GM12878 (cell line): ENCODE measurements at regions not wholly inside any gene's neighbourhood (a gene's known extent, or its start where the extent isn't known, plus 50 kb on each side); places are given as distances from the start of the nearest gene placed in this dataset.

Source experiments
- ATAC-seq: fragments of 200-7000 bp; cut with Tn5 transposase; 3 replicates; pipeline ENCODE4 v1.9.1; 2020; ENCODE audit warnings: mild to moderate bottlenecking, moderate library complexity
- BruUV-seq: library from RNA; stranded (reverse); fragments of 400-500 nt; replicated peaks from 2 replicates; lab custom pipeline; 2021; lab: Mats Ljungman, UMichigan
- CTCF ChIA-PET: fragments of 300-600 bp; sonication (Branson Sonifier 250); formaldehyde crosslinking; extraction: SDS; loops from one replicate; lab custom pipeline; 2021; ENCODE audit warnings: inconsistent platforms; lab: Yijun Ruan, JAX
- POLR2A ChIA-PET: fragments of 350-600 bp; formaldehyde crosslinking; extraction: SDS; loops from one replicate; lab custom pipeline; 2021; ENCODE audit warnings: inconsistent platforms; lab: Charles Lee
- RAD21 ChIA-PET: fragments of 300-600 bp; sonication (Branson Sonifier 250); formaldehyde crosslinking; loops from one replicate; lab custom pipeline; 2023; ENCODE audit warnings: antibody characterized with exemption; ENCODE audit not compliant: unreplicated experiment; lab: Charles Lee
- SMC1A ChIA-PET: fragments of 300-600 bp; sonication (Branson Sonifier 250); formaldehyde crosslinking; loops from one replicate; lab custom pipeline; 2023; ENCODE audit not compliant: unreplicated experiment, uncharacterized antibody; lab: Charles Lee
- DNase-seq: peaks from one replicate; pipeline ENCODE4 v3.0.0-alpha.2; 2011; ENCODE audit warnings: low read depth, low spot score
- FAIRE-seq: peaks from 3 replicates; lab custom pipeline; 2011; peaks lifted over from hg19 to GRCh38; lab: Jason Lieb, UNC
- H2AFZ ChIP-seq: 2 replicates; pipeline ENCODE4 v1.6.0; 2011; ENCODE audit warnings: low read depth, low read length, control low read depth; ENCODE audit not compliant: control insufficient read depth
- H3K27ac ChIP-seq: 2 replicates; pipeline ENCODE4 v1.5.1; 2011; ENCODE audit warnings: control low read depth; ENCODE audit not compliant: control insufficient read depth, insufficient read depth
- H3K27me3 ChIP-seq, 2 experiments: replicated peaks in 1 of 2; 2 replicates each; pipeline versions ENCODE4 v1.6.0 to v1.6.1; 2011; ENCODE audit warnings: low read length in 1 of 2; ENCODE audit not compliant: control insufficient read depth in 2 of 2, insufficient read depth in 2 of 2
- H3K36me3 ChIP-seq, 2 experiments: 2 replicates each; pipeline ENCODE4 v1.5.1; 2011; ENCODE audit warnings: low read length in 1 of 2; ENCODE audit not compliant: control insufficient read depth in 2 of 2, insufficient read depth in 2 of 2
- H3K4me1 ChIP-seq: 2 replicates; pipeline ENCODE4 v1.6.1; 2011; ENCODE audit warnings: mild to moderate bottlenecking, low read length, moderate library complexity, mixed read lengths; ENCODE audit not compliant: control insufficient read depth, insufficient read depth
- H3K4me2 ChIP-seq: 2 replicates; pipeline ENCODE4 v1.6.0; 2011; ENCODE audit warnings: control low read depth; ENCODE audit not compliant: control insufficient read depth, insufficient read depth
- H3K4me3 ChIP-seq: fragments of 200-600 bp; sonication (generic); 2 replicates; pipeline ENCODE4 v1.5.1; 2016
- H3K79me2 ChIP-seq: 2 replicates; pipeline ENCODE4 v1.6.0; 2011; ENCODE audit warnings: low read length; ENCODE audit not compliant: control insufficient read depth, insufficient read depth
- H3K9ac ChIP-seq: 2 replicates; pipeline ENCODE4 v1.8.0; 2011; ENCODE audit warnings: low read length, control low read depth, mixed read lengths; ENCODE audit not compliant: control insufficient read depth, insufficient read depth
- H3K9me3 ChIP-seq: replicated peaks from 3 replicates; pipeline ENCODE4 v1.5.1; 2011; ENCODE audit warnings: mild to moderate bottlenecking, low read length; ENCODE audit not compliant: control insufficient read depth, insufficient read depth
- H4K20me1 ChIP-seq: 2 replicates; pipeline ENCODE4 v1.6.0; 2011; ENCODE audit not compliant: control insufficient read depth, insufficient read depth
- E4F1 ChIP-seq: fragments of 450-650 bp; IDR thresholded peaks from 2 replicates; pipeline ENCODE4 v1.6.1; 2018; ENCODE audit warnings: borderline replicate concordance, mild to moderate bottlenecking; ENCODE audit not compliant: partially characterized antibody
- EZH2 ChIP-seq: IDR thresholded peaks from 2 replicates; pipeline ENCODE4 v1.6.1; 2012; ENCODE audit warnings: low read depth, mild to moderate bottlenecking, control low read depth, inconsistent platforms, low read length, borderline replicate concordance; ENCODE audit not compliant: control insufficient read depth
- JUND ChIP-seq: IDR thresholded peaks from 2 replicates; pipeline ENCODE4 v1.6.1; 2012; ENCODE audit warnings: low read depth, mild to moderate bottlenecking, low read length, improper control_type of control experiment, moderate library complexity
- PAX5 ChIP-seq: IDR thresholded peaks from 2 replicates; pipeline ENCODE4 v1.6.1; 2011; ENCODE audit warnings: low read depth, low read length, borderline replicate concordance
- POLR2A ChIP-seq: IDR thresholded peaks from 2 replicates; pipeline ENCODE4 v1.6.1; 2011; ENCODE audit warnings: low read depth, mild to moderate bottlenecking, low read length
- ZBTB11 ChIP-seq: fragments of 450-650 bp; formaldehyde crosslinking; IDR thresholded peaks from 2 replicates; pipeline ENCODE4 v1.5.0; 2022; ENCODE audit warnings: mild to moderate bottlenecking, missing genetic modification characterization
- in situ Hi-C: fragments of 300-500 bp; cut with MboI; formaldehyde crosslinking; loops from 9 replicates; pipeline ENCODE4 v1.14.3; 2018; ENCODE audit warnings: mixed read lengths
- intact Hi-C: fragments of 100-400 bp; cut with micrococcal nuclease; formaldehyde crosslinking; loops from one replicate; pipeline ENCODE4 v1.14.2; 2022; ENCODE audit not compliant: unreplicated experiment

GRCh38 chr10:20407357-20407756 lies 489.8 kb downstream of the NEBL start:
- H3K36me3 ChIP-seq = no peaks in the 10 kb centered on the region
- H3K4me3 ChIP-seq = no peak overlapping the region
- no peaks in the 10 kb centered on the region for H3K79me2 ChIP-seq
- H3K9me3 ChIP-seq = no peaks in the 10 kb centered on the region
- BruUV-seq = no TSS peak
- RAD21 ChIA-PET = no interaction called here
- SMC1A ChIA-PET = no interaction called here
- in situ Hi-C loops = no loop called here
- POLR2A ChIA-PET = no interaction called here
- DNase-seq = no peak
- intact Hi-C loops = no loop called here
- TF ChIP-seq E4F1 (no peak), ZBTB11 (CRISPR knock-in tag) (no peak), POLR2A (no peak), EZH2 (no peak), JUND (no peak), PAX5 (no peak)
- FAIRE-seq = no peak
- no peaks in the 10 kb centered on the region for H3K27me3 ChIP-seq
- H2AFZ ChIP-seq = no peak overlapping the region
- H3K4me1 ChIP-seq = no peaks in the 10 kb centered on the region
- H3K27ac ChIP-seq = no peak overlapping the region
- H4K20me1 ChIP-seq = no peaks in the 10 kb centered on the region
- no peak overlapping the region for H3K9ac ChIP-seq
- no peak overlapping the region for H3K4me2 ChIP-seq
- no peak for ATAC-seq
- CTCF ChIA-PET = no interaction called here
